GM13976 (cell line): ENCODE measurements at regions not wholly inside any gene's neighbourhood (a gene's known extent, or its start where the extent isn't known, plus 50 kb on each side); places are given as distances from the start of the nearest gene placed in this dataset.
"Not testable (repeated sequence)": the region's sequence is repeated elsewhere in the genome, so short reads cannot be mapped to it uniquely, and the experiment has no call there.

Source experiments
- DNase-seq: peaks from one replicate; pipeline ENCODE4 v3.0.0; 2012; ENCODE audit warnings: low spot score
- in situ Hi-C: fragments of 300-500 bp; cut with MboI; formaldehyde crosslinking; loops from one replicate; pipeline ENCODE4 v1.12.0; 2022; ENCODE audit warnings: low sequenced_read_pairs, mixed read lengths, inconsistent platforms; ENCODE audit not compliant: unreplicated experiment

DNA sequence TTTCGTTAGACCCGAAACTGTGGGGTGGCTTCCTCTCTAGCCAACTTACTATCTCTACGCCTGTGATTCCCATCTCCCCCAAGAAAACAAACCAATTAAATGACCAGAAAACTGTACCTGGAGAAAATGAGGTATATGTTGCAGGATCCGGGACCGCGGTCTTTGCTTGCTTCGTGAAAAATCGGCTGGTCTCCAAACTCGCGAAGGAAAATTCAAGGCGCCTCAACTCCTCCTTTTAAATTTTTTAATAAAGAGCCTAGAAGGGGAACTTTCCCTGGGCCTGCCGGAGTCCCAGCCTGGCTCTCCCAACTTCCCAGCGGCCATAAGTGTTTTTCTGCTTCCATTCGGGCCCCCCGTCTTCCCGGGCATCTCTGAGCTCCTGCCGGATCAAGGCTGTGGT, 463.7 kb upstream of the ZNG1F start:
- DNase-seq, in situ Hi-C loops: not testable (repeated sequence)

DNA sequence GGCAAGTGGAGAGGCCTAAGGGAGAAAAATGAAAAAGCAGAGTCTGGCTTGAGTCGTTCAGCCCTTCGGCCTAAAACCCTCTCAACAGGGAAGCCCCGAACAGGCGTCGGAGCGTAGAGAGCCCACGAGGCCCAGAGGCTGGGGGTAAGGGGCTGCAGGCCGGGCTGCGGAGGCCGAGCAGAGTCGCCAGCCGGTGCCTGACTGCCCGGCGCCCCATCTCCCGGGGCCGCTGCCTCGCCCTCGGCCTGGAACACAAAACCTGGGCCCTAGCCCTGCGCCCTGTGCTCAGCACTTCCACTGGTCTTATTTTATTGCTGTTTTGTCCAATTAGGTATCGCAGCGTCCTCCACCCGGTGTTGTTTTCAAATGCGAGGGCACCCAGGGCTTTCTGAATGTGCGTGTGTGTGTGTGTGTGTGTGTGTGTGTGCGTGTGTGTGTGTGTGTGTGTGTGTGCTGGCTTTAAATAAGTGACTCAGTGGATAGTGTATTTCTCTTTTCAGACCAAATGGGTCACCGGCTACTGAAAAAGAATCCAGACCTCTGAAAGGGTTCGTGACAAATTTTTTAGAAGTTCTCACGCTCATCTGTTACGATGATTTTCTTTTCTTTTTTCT, 463.1 kb upstream of the ZNG1F start:
- DNase-seq, in situ Hi-C loops: not testable (repeated sequence)

DNA sequence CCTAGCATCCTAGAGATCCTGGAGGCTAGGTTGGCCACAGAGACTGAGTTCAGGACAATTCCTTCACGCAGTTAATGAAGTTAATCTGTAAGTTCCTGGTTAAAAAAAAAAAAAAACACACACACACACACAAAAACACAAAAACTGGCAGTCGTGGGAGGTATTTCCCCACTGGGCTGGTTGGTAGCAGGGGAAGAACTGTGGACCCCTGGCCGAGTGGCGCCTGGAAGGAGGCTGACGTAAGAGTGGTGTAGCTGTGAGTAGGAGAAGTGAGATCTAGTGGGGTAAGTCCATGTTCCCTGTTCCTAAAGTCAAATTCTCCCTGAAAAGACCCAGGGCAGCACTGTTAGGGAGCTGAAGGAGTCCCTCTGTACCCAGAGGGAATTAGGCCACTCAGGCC, 461.0 kb upstream of the ZNG1F start:
- DNase-seq = not testable (repeated sequence)

DNA sequence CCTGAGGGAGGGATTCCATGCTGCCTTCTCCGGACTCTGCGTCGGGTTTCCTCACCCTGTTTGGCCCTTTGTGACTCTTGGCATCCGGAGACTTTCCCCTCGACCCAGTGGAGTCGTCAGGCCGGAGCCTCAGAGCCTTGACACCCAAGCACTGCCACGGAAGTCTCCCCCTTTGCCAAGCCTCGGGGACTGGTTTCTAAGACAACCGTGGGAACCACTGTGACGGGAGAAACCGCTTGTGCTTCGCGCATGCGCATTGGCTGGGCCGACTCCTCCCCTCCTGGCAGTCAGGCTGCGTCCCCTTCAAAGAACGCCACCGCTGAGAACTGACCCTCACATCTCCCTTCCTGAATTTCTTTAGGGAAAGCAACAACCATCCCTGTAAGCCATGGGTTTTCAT, 459.4 kb upstream of the ZNG1F start:
- DNase-seq, in situ Hi-C loops: not testable (repeated sequence)

More for the DNA sequence above, 461.0 kb upstream of the ZNG1F start:
- in situ Hi-C loops = not testable (repeated sequence)

DNA sequence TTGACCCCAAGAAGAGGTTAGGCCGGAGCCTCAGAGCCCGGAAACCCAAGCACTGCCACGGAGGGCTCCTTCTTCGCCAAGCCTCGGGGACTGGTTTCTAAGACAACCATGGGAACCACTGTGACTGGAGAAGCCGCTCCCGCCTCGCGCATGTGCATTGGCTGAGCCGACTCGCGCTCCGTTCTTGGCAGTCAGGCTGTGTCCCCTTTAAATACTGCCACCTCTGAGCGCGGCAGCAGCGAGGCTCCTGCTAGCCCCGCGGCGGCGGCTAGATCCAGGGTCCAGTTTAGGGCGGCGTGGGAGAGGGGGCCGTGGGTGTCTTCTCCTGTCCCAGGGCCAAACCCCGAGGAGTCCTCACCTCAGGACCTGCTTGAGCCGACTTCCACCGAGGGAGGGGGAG, 457.1 kb upstream of the ZNG1F start:
- DNase-seq, in situ Hi-C loops: not testable (repeated sequence)

DNA sequence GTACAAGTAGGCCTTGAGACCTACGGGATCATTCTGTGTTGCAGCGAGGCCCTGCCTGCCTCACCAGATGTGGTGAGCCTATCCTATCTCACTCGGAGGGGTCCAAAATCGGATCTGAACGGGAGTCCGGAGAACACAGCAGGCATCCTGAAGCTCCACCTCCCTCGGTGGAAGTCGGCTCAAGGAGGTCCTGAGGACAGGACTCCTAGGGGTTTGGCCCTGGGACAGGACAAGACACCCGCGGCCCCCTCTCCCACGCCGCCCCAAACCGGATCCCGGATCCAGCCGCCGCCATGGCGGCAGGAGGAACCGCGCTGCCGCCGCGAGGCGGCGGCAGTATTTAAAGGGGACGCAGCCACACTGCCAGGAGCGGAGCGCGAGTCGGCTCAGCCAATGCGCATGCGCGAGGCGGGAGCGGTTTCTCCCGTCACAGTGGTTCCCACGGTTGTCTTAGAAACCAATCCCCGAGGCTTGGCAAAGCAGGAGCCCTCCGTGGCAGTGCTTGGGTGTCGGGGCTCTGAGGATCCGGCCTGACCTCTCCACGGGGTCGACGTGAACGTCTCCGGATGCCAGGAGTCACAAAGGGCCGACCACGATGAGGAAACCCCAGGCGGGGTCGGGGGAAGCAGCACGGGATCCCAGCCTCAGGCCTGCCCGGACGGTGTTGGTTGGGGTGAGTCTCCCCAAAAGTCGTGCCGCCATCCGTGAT, 454.6 kb upstream of the ZNG1F start:
- DNase-seq, in situ Hi-C loops: not testable (repeated sequence)

DNA sequence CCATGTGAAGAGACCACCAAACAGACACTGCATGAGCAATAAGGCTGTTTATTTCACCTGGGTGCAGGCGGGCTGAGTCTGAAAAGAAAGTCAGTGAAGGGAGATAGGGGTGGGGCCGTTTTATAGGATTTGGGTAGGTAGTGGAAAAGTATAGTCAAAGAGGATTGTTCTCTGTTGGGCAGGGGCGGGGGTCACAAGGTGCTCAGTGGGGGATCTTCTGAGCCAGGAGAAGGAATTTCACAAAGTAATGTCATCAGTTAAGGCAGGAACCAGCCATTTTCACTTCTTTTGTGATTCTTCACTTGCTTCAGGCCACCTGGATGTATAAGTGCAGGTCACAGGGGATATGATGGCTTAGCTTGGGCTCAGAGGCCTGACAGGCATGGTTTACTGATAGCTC, 444.6 kb upstream of the ZNG1F start:
- in situ Hi-C loops, DNase-seq: not testable (repeated sequence)

DNA sequence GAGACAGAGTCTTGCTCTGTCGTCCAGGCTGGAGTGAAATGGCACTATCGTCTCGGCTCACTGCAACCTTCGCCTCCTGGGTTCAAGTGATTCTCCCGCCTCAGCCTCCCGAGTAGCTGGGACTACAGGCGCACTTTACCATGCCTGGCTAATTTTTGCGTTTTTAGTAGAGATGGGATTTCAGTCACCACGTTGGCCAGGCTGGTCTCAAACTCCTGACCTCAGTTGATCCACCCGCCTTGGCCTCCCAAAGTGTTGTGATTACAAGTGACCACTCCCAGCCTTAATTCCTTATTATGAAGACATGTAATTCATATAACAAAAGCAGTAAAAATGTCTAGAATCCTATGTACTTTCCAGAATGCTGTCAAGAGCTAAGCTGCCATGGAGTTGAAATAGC, 434.5 kb upstream of the ZNG1F start:
- in situ Hi-C loops, DNase-seq: not testable (repeated sequence)

DNA sequence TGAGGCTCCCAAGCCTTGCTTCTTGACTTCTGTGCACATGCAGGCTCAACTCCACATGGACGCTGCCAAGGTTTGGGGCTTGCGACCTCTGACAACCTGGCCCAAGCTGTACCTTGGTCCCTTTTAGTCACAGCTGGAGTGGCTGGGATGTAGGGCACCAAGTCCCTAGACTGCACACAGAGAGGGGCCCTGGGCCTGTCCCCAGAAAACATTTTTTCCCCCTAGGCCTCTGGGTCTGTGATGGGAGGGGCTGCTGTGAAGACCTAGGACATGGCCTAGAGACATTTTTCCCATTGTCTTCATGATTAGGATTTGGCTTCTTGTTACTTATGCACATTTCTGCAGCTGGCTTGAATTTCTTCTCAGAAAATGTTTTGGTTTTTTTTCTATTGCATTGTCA, 430.1 kb upstream of the ZNG1F start:
- DNase-seq, in situ Hi-C loops: not testable (repeated sequence)

DNA sequence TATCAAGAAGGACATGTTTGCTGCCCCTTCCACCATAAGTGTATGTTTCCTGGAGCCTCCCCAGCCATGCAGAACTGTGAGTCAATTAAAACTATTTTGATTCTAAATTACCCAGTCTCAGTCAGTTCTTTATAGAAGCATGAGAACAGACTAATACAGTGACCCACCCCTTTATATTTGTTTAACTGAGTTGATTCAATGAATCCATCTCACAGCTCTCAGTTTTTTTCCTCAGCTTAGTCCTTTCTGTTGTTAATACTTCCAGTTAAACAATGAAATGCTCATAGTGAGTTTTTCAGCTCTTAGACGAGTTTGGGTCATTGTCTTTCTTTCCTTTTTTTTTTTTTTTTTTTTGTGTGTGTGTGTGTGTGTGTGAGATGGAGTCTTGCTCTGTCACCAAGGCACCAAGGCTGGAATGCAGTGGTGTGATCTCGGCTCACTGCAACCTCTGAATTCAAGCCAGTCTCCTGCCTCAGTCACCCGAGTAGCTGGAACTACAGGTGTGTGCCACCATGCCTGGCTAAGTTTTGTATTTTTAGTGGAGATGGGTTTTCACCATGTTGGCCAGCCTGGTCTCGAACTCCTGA, 417.9 kb upstream of the ZNG1F start:
- in situ Hi-C loops, DNase-seq: not testable (repeated sequence)

DNA sequence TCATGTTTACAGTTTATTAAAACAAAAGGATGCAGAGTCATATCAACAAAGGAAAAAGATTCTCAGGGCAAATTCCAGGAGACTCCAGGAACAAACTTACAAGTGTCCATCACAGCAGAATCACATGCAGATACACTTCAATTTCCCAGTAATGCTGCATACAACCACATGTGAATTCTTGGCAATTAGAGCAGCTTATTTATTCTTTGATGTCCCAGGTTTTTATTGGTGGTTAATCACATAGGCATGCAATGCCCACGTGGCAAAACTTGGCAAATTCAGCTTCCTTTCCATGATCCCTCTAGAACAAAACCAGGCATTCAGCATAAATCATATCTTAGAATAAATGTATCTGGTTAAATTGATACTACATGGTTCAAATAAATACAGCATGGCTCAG, 376.5 kb upstream of the ZNG1F start:
- DNase-seq, in situ Hi-C loops: not testable (repeated sequence)
